Hematopoietic multipotent progenitor cell treated with erythropoietin and hydrocortisone succinate and interleukin-3 and kit ligand, for 6 days (in vitro differentiated cells): ENCODE measurements at regions not wholly inside any gene's neighbourhood (a gene's known extent, or its start where the extent isn't known, plus 50 kb on each side); places are given as distances from the start of the nearest gene placed in this dataset.
"Not testable (repeated sequence)": the region's sequence is repeated elsewhere in the genome, so short reads cannot be mapped to it uniquely, and the experiment has no call there.

Experiments
- DNase-seq: peaks from one replicate; pipeline ENCODE4 v3.0.0-alpha.2; 2015

DNA sequence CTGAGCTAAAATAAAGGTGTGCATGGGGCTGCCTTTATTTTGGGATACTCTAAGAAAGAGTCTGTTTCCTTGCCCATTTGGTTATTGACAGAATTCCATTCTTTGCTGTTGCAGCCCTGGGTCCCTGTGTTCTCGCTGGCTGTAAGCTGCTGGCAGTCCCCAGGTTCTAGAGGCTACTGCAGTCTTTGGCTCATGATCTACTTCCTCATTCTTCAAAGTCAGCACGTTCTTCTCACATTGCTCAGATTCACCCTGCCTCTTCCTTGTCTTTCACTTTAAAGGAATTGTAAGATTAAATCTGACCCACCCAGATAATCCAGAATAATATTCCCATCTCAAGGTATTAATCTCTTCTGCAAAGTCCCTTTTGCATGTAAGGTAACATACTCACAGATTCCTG, 620.3 kb downstream of the CCSER2 start:
- DNase-seq, result no peak

DNA sequence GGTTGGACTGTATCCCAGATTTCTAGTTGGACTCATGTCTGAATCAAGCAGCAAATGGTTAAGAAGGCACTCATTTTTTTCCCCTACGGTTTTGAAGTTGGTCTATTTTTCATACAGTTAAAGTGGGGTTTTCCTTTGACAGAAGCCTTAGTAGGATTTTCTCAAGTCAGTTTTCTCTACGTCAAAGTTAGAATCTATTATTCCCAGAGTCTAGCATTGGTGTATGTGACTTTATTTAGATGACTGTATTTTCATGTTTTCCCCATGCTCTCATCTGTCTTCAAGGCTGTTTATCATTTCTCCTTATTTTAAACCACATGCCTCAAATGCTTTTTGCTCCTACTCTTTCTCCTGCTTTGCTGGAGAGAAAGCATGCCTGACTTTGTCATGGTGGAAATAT, 623.2 kb downstream of the CCSER2 start:
- no peak for DNase-seq

DNA sequence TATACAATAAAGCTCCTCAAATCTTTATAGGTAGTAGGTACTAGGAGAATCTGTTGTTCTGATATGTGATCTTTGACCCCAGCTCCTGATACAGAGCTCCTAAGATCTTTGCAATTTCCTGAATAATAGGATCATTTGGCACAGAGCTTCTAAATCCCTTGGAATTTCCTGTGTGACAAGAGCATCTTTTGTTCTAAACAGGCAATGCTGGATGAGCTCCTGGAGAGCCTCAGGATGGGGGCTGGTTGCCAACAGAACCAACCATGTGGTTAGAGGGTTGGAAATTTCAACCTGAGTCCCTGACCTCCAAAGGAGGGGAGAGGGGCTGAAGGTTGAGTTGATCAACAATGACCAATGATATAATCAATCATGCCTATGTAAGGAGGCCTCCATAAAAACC, 629.0 kb downstream of the CCSER2 start:
- DNase-seq, result no peak

DNA sequence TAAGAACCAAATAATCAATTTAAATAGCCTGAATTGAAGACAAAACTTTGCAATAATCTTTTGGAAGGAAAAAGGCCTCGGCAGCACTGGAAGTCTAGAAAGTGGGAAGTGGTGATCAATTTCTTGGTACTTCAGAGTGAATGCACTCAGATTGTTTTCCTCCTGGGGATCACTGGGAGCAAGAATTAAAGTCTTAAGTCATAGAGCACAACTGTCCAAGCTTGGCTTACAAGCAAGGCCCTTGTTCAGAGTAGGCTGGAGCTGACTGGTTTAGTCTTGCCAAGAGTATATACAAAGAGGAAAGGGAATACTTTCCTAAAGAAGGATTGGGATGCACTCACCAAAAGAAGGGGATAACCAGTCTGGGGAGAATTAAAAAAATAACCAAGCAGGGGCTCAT, 637.1 kb downstream of the CCSER2 start:
- DNase-seq, result no peak

DNA sequence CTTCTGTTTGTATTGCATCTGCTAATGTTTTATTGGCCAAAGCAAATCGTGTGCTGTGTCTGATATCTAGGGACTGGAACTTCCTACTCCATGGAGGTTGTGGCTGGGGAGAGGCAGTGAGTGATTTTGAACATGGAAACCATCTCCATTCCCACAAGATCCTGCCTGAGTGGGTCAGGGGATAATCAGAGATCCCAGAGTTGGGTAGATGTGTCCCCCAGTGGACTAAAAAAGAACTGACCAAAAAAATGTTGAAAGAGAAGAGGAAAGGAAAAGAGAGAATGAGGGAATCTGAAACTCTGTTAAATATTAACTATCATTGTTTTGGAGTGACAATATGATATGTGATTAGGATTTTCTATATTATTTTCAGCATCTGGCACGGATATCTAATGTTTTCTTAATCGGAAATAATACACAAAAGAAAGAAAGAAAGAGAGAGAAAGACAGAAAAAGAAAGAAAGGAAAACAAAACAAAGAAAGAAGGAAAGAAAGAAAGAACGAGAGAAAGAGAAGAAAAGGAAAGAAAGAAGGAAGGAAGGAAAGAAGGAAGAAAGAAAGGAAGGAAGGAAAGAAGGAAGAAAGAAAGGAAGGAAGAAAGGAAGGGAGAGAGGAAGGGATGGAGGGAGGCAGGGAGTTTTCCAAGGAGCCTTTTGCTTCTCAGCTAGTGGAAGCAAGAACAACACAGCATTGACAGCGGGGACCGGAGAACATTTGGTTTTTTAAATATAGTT, 638.5 kb downstream of the CCSER2 start:
- no peak for DNase-seq

DNA sequence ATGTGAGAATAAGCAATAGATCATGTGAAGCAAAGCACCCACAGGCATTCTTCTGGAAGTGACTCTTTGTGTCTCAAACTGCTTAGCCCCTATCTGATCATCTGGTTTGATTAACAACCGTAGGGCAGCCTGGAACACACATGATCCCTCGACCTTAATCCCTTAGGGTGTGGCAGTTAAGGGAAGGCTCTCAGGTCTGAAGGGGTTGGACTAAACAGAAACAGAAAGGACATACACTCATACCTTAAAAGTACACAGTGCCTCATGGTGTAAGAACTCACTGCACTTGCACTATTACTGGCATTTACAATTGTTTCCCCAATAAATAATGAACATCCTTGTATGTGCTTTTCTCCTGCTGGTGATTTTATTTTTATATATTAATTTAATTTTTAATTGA, 640.9 kb downstream of the CCSER2 start:
- not testable (repeated sequence) for DNase-seq

DNA sequence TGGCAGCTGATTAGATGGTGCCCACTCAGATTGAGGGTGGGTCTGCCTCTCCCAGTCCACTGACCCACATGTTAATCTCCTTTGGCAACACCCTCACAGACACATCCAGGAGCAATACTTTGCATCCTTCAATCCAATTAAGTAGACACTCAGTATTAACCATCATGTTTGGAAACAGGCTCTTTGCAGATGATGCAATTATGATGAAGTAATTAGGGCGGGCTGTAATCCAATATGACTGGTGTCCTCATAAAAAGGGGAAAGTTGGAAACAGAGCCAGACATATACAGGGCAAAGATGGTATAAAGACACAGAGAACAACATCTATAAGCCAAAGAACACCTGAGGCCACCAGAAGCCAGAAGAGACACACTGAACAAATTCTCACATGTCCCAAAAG, 658.6 kb downstream of the CCSER2 start:
- DNase-seq, result no peak

DNA sequence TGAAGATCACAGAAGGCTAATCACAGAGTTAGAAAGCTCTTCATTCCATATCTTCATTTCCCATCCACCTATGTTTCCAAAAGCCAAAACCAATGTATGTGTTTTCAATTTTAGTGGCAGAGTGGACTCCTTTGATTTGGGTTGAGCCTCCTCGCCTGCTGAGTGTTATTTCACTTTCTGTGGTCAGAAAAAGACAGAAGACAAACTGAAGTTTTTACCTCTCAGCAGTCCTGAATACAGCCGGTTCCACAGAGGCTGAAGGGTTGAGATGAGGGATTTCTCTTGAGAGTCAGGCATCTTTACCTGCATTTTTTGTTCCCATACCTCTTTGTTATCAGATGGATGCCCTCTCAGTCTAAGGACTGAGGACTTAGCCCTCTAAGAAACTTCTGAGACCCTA, 659.6 kb downstream of the CCSER2 start:
- DNase-seq, result no peak

DNA sequence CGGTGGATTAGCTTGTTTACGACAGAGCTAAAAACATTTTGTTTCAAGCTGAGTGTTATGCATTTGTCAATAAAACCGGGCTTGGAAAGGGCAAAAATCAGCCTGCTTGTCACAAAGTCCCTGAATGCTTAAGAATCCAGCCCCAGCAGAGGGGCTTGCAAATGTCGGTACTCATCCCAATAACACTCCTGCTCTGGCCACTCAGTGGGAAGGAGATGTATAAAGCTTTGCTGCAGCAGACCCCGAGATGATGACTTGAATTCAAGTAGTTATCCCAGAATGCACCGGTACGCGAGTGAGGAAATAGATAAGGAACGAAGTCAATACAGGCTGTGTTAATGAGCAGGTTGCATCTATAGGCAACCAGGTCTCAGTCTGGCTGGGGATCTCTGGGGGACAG, 662.3 kb downstream of the CCSER2 start:
- no peak for DNase-seq

DNA sequence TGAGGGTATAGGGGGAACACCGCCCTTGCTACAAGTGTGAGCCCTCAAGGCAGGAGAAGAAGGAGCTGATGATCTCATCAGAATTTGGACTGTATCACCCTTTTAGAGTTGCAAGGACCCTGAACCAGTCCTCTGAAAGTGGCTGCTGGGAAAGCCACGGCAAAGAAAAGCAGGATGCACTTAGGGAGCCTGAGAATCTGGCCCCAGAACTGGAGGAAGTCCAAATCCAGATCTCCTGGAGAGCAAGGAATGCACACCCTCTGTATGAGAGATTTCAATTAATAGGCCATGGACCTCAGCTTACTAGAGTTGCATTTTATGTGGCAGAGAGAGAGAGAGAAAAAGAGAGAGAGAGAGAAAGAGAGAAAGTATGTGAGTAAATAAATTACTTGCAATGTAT, 662.9 kb downstream of the CCSER2 start:
- DNase-seq, result no peak

DNA sequence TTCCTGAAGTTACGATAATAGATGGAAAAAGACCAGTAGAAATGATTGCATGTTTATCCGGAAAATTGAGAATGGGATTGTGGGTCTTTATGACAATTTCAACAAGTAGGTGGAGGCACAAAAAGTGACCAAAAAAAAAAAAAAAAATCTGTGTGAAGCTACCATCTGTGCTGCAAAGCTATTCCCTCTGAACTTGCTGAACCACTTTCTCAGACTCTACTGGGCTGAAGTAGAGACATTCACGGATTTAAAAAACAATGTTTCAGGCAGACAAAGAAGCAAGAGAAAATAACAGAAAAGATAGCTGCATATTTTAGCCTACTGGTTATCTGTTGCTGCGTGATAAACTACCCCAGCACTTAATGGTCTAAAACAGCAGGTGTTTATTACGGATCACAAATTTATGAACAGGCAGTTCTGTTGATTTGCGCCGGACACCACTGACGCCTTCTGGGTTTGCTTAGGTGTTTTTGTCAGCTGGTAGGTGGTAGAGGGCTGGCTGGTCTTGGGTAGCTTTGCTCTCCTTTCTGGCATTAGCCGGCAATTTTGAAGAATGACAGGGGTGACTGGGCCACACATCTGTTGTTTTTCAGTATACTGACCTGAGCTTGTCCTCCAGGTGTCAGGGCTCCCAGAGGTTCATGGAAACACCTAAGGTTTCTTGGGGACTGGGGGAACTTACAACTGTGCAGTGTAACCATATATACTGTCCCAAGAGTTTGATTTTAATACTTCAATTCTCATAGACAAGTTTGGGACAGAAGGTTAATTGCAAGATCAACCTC, 665.1 kb downstream of the CCSER2 start:
- DNase-seq, result no peak

DNA sequence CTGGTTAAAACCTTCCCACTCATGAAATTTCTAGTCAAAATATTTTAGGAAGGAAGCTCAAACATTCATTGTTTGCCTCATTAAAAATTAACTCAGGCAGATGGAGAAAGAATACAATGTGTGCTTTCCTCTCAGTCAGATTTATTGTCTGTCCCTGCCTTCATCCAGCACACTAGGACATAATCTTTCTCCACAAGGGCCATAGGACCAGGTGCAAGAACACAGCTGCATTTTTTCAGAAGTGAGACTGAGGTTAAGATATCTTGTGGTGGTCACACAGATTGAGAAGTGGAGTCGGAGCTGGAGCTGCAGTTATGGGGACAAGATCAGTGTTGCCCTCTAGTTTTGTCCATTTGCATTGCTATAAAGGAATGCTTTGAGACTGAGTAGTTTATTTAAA, 666.3 kb downstream of the CCSER2 start:
- DNase-seq, result no peak

DNA sequence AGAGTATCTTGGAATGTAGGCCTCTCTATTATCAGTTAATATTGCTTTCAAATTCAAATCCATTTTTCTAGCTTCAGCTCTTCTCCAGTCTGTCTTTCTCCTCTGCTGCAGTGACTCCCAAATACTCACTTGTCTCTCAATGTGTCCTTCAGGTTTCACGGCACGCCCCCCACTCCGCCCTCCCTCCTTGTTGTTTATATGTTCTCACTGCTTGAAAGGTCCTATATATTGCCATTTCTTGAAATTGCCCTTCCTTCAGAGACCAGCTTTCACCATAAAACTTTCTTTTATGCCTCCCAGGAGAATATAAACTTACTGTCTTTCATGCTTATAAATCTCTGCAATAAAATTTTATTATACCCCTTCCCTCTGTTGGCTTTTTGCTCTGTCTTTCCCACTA, 668.2 kb downstream of the CCSER2 start:
- DNase-seq, result no peak

DNA sequence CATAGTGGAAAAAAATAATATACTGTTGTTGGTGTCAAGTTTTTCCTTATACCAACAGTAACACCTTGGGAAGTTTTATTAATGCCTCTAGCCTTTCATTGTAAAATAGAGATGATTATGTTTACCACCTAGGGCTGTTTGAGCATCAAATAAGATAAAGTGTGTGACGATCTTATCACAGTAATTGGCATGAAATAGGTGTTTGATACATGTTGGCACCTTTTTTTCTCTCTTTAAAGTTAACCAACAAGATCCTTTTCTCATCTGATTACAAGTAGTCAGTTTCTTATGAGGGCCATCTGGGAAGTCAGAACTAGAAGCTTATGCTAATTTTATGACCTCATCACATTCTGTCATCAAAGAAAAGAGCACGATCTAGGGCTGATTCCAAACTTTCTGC, 669.5 kb downstream of the CCSER2 start:
- DNase-seq, result no peak

DNA sequence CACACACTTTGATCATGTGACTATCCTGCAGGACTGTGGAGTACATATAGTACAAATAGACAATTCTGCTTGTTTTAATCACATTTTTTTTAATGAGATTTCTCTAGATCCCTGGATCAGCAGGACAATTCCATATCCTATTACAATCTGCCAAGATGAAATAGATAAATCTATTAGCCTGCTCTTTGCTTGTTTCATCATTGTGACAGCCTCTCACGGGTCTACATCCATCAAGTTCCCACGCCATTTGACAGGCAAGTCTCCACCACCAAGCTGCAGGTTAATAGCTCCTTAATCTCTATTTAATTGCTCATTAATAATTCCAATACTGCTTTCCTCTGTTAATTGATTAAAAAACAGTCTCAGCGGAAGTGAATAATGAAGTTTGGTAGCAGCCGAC, 671.5 kb downstream of the CCSER2 start:
- no peak for DNase-seq

DNA sequence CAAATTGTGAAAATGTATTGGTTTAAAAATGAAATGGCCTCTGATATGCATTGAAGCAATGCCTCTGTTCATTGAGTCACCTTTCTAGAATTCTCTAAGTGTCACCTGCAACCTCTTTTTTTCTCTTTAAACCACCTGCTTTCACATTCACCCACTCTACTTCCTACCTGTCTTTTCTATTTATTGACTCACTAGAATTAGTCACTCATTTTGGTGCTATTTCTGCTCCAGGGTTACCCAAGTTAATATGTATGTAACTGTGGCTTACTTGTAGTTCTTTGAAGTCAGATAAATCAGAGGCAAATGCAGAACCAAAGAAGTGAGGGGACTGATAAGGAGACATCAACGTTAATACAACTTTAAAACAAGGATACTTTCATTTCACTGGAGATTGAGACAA, 674.7 kb downstream of the CCSER2 start:
- no peak for DNase-seq

DNA sequence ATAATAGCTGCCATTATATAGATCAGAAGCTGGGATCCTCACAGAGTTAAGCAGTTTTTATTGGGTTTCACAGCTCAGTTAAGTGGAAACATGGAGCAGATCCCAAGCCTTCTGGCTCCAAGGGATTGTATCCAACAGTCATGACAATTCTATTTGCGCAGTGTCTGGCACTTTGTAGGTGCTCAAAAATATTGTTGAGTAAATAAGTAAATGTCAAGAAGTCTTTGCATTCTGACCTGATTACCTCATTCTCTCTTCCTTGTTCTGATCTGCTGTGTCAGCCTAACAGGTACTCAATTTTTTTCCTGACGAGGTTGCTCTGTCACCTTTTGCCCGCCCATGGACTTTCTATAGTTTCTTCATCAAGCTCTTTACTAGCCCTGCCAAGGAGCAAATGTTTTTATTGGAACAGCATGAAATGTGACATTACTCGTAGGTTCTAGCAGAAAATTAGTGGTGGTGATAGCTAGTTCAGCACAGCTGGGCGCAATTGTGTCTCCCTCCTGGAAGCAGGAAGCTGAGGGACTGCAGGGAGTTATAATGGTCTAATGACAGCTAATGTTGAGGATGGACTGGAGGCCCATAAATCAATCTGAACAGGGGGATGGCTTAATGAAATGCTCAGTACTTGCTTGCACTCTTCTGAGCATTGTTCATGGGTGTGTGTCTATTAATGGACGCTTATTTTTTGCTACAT, 680.2 kb downstream of the CCSER2 start:
- no peak for DNase-seq

DNA sequence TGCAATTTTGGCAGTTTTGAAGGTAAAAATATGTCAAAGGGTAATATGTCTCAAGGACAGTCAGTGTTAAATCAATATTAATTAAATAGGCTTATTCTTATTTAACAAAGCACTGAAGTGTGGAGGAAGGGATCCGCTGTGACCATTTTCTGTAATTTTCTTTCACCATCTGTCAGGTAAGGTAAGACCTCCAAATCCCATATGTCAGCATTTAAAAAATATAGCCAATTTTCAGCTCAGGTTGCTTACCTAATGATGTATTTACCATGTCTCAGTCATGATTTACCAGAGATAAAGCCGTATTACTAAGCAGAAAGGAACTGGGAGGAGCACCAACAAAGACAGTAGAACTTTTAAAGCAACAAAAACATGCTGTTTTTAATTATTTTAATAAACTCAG, 683.9 kb downstream of the CCSER2 start:
- no peak for DNase-seq

DNA sequence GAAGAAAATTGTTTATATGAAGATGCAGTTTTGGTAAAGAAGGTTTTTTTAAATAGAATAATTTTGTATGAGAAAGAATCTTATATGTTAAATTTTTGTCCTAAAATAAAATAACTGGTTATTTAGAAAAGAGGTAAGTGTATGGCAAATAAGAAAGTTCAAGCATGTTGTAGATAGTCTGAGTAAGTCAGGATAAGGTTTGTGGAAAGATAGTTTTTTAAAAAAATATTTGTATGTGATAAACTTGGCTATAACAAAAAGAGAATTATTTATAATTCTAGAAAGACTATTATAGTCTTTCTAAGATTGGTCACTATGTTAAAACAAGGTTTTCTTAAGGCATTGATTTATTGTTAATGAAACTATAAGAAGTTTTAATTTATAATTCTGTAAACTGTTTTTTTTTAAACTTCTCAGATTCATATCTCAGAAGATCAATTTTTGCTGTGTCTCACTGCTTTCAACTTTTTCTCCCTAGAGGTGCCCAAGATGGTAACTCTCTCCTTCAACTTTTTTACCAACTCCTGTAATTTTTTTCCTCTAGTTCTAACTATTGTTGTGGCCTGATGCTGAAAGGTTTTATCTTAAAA, 698.6 kb downstream of the CCSER2 start:
- no peak for DNase-seq

DNA sequence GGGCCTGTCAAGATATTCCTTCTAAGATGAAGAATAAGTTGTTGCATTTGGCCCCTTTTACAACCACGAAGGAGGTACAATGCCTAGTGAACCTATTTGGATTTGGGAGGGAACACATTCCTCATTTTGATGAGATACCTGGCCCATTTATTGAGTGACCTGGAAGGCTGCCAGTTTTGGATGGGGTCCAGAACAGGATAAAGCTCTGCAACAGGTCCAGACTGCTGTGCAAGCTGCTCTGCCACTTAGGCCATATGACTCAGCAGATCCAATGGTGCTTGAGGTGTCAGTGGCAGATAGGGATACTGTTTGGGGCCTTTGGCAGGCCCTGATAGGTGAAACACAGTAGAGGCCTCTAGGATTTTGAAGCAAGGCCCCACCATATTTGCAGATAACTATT, 704.6 kb downstream of the CCSER2 start:
- no peak for DNase-seq

DNA sequence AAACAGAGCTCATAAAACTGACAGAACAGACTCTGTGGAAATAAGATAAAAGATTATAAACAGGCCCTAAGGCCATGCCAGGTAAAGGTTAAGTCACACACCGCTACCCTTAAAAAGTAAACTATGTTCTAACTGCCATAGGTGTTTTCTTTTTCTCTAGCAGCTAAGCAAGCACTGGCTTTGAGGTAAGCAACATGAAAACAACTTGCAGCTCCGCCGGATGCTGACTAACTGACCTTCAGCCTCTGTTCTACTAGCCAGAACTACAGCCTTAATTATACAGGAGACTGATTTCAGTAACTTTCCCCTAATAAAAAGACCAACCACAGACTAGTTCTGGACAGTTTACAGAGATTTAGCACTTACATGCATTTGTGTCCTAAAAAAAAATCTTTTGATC, 708.3 kb downstream of the CCSER2 start:
- no peak for DNase-seq

DNA sequence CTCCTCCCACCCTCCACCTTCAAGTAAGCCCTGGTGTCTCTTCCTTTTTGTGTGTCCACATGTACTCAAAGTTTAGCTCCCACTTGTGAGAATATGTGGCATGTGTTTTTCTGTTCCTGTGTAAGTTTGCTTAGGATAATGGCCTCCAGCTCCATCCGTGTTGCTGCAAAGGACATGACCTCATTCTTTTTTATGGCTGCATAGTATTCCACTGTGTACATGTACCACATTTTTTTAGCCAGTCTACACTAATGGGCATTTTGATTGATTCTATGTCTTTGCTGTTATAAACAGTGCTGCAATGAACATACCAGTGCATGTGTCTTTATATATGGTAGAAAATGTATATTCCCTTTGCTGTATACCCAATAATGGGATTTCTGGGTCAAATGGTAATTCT, 710.9 kb downstream of the CCSER2 start:
- DNase-seq, result no peak

DNA sequence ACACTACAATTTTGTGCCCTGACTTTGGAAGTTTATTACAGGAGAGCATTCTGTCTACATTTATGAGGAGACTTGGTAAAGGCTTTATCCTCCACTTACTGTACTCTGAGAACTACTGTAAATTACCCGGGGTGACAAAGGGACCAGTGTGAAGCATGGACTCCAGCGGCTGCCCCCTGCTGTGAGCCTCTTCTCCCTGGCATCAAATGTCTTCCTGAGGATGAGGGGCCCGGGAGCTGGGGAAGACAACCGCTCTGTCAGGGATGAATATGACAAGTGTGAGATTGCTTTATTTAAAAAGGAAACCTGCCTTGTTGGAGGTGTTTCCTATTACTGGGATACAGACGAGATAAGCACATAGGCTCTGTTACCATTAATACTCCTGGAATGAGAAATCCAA, 714.8 kb downstream of the CCSER2 start:
- DNase-seq, result no peak

DNA sequence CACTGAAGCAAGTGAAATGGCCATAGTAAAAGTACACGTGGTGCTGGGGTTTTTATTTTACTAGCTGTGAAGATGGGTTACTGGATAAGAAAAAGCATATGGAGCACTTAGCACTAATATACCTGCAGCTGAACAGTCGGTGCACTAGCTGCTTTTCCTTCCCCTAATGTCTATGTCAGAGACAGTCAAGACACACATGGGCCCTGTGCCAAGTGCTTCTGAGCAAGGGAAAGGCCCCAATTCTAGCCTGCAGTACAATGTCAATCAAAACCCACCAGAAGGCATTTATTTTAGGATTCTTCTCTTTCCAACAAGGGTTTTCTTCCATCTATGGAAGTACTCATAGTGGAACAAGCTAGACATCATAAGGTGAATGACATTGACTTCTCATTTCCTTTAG, 716.7 kb downstream of the CCSER2 start:
- DNase-seq, result no peak
